Endothelial cell (in vitro differentiated cells): ENCODE measurements at regions not wholly inside any gene's neighbourhood (a gene's known extent, or its start where the extent isn't known, plus 50 kb on each side); places are given as distances from the start of the nearest gene placed in this dataset.

ENCODE experiments used
- DNase-seq: peaks from one replicate; pipeline ENCODE4 v3.0.0; 2021; ENCODE audit warnings: low spot score
- H3K27ac Mint-ChIP-seq: one replicate; pipeline ENCODE4 v1.8.0; 2021; ENCODE audit warnings: mixed read lengths, inconsistent platforms; ENCODE audit not compliant: unreplicated experiment
- H3K27me3 Mint-ChIP-seq: one replicate; pipeline ENCODE4 v1.8.0; 2021; ENCODE audit warnings: mild to moderate bottlenecking, moderate library complexity, mixed read lengths, inconsistent platforms; ENCODE audit not compliant: unreplicated experiment
- H3K36me3 Mint-ChIP-seq: one replicate; pipeline ENCODE4 v1.8.0; 2021; ENCODE audit warnings: mild to moderate bottlenecking, low read depth, mixed read lengths, inconsistent platforms; ENCODE audit not compliant: unreplicated experiment
- H3K4me1 Mint-ChIP-seq: one replicate; pipeline ENCODE4 v1.8.0; 2021; ENCODE audit warnings: mild to moderate bottlenecking, mixed read lengths, inconsistent platforms; ENCODE audit not compliant: unreplicated experiment
- H3K4me3 Mint-ChIP-seq: one replicate; pipeline ENCODE4 v1.8.0; 2021; ENCODE audit warnings: mild to moderate bottlenecking, mixed read lengths, inconsistent platforms; ENCODE audit not compliant: unreplicated experiment
- H3K9me3 Mint-ChIP-seq: one replicate; pipeline ENCODE4 v1.8.0; 2021; ENCODE audit warnings: mixed read lengths, inconsistent platforms; ENCODE audit not compliant: unreplicated experiment
- TF ChIP-seq, protein P1 (sequence below): fragments of 200-600 bp; sonication (generic); IDR thresholded peaks from one replicate; pipeline ENCODE4 v1.5.0; 2021; ENCODE audit warnings: antibody characterized with exemption; ENCODE audit not compliant: unreplicated experiment

DNA sequence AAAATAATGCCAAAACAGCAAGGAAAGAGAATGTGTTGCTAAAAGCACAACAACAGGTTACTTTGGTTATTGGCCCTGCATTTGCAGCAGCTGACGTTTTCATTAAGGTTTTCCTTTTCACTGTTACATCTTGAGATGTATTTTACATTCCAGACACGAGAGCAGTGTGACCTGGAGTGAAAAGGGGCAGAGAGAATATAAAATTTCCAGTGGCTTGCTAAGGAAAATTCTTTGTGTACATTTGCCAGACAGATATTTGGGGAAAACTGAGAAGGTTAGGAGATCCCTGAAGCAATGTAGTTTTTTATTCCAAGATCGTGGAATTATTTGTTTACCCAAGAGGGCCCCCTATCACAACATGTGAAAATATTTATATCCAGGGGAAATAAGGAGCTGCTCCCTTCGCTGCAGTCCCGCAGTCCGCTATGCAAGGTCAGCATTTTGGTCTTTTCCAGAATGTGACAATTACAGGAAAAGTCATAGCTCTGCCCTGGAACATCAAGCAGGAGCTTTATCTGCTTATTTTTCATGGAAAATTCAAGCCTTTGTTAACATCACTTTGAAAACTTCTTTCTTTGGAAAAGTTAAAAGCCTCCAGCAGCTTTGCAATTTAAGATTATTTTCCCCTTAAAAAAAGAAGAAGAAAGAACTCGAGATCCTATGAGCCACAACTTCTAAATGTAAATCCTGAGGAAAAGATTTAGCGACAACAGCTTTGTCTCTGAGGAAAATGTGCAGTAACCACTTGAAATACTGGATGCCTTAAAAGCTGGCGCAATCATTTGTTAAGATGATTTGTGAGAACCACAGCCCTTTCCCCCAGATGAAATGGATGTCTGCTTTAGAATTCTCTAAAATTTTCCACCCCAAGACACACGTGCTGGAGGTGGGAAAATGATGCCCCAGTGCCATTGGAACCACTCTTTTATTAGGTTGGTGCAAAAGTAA is 256.4 kb upstream of the TPM1 start:
- Mint-ChIP-seq H3K27ac (no peak overlapping the region), H3K4me3 (no peak overlapping the region), H3K36me3 (no peaks in the 10 kb centered on the region), H3K9me3 (no peaks in the 10 kb centered on the region), H3K4me1 (peaks cover 11% of the 10 kb centered on the region), H3K27me3 (peaks cover 2% of the 10 kb centered on the region)
- TF ChIP-seq, protein P1, sequence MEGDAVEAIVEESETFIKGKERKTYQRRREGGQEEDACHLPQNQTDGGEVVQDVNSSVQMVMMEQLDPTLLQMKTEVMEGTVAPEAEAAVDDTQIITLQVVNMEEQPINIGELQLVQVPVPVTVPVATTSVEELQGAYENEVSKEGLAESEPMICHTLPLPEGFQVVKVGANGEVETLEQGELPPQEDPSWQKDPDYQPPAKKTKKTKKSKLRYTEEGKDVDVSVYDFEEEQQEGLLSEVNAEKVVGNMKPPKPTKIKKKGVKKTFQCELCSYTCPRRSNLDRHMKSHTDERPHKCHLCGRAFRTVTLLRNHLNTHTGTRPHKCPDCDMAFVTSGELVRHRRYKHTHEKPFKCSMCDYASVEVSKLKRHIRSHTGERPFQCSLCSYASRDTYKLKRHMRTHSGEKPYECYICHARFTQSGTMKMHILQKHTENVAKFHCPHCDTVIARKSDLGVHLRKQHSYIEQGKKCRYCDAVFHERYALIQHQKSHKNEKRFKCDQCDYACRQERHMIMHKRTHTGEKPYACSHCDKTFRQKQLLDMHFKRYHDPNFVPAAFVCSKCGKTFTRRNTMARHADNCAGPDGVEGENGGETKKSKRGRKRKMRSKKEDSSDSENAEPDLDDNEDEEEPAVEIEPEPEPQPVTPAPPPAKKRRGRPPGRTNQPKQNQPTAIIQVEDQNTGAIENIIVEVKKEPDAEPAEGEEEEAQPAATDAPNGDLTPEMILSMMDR: no peak
- DNase-seq: no peak

DNA sequence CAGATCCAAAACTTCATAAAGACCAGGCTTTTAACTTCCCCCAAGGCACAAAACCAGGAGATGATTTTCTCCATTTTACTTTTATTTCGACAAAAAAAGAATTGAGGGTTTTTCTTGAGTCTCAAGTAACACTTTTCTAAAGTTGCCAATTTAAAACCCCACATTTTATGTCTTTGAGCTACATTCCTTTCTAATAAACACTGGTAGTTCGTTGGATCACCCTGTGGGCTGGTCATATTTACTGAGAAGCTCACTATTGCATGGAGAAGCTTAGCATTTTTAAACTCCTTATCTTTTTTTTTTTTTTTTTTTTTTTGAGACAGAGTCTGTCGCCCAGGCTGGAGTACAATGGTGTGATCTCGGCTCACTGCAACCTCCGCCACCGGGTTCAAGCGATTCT is 255.1 kb upstream of the TPM1 start:
- no peak overlapping the region for H3K27ac Mint-ChIP-seq
- peaks cover 2% of the 10 kb centered on the region for H3K27me3 Mint-ChIP-seq
- no peak for DNase-seq
- no peaks in the 10 kb centered on the region for H3K9me3 Mint-ChIP-seq
- peaks cover 12% of the 10 kb centered on the region for H3K4me1 Mint-ChIP-seq
- TF ChIP-seq, protein P1: no peak
- H3K4me3 Mint-ChIP-seq: no peak overlapping the region
- H3K36me3 Mint-ChIP-seq: no peaks in the 10 kb centered on the region

DNA sequence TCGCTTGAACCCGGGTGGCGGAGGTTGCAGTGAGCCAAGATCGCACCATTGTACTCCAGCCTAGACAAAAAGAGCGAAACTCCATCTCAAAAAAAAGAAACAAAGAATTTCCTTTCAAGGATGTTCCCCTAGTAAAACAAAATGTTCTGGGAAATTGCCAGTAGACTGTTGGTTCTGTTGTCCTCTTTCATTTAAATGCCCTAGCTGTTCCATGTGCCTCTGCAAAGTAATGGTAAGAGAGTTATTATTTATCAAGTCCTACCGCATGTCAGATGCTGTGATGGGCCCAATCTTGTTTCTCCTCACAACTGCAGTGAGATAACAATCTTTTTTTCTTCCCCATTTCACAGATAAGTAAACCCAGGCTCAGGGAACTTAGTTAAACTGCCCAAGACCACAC is 254.3 kb upstream of the TPM1 start:
- TF ChIP-seq, protein P1: no peak
- no peak for DNase-seq
- no peaks in the 10 kb centered on the region for H3K9me3 Mint-ChIP-seq
- H3K4me1 Mint-ChIP-seq: peaks cover 14% of the 10 kb centered on the region
- no peak overlapping the region for H3K27ac Mint-ChIP-seq
- no peaks in the 10 kb centered on the region for H3K36me3 Mint-ChIP-seq
- peaks cover 2% of the 10 kb centered on the region for H3K27me3 Mint-ChIP-seq
- H3K4me3 Mint-ChIP-seq: no peak overlapping the region

DNA sequence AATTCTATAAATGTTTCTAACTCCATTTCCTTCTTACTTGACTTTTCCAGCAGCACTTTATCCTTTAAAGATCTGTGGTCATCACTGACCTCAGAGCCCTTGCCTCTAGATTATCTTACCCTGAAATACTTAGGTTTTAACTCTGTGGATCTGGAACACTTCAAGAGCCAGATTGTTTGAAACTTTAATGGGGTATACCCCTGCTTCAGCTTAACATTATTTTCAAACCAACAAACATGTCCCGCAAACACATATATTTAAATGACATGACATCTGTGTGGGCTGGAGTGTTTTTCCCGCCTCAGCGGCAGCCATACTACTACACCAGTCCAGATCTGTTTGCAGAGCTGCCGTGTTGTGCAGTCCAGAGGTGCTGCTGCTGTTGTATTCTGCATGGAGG is 252.0 kb upstream of the TPM1 start:
- Mint-ChIP-seq H3K4me3 (no peak overlapping the region), H3K4me1 (peaks cover 16% of the 10 kb centered on the region), H3K27ac (no peak overlapping the region), H3K36me3 (no peaks in the 10 kb centered on the region), H3K27me3 (peaks cover 1% of the 10 kb centered on the region), H3K9me3 (no peaks in the 10 kb centered on the region)
- TF ChIP-seq, protein P1: no peak
- no peak for DNase-seq

DNA sequence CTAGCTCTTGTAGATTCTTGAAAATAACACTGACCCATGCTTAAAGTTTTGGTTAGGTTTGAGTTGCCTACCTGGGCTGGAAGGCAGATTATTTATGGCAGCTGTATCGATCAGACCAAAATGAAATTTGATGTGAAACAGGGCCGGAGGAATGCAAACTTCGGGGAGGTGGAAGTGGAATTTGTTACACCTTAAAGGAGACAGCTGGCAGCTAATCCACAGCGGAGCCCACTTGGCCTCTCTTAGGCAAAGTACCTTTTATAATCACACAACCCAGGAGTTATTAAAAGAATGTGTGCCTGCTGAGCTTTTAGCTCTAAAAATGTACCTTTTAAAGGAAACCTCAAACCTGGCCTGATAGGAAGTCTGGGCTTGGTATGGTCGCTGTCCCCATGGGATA is 250.9 kb upstream of the TPM1 start:
- TF ChIP-seq, protein P1: no peak
- Mint-ChIP-seq H3K4me1 (peaks cover 11% of the 10 kb centered on the region), H3K36me3 (peaks cover 2% of the 10 kb centered on the region), H3K9me3 (no peaks in the 10 kb centered on the region), H3K27ac (no peak overlapping the region), H3K4me3 (no peak overlapping the region), H3K27me3 (peaks cover 1% of the 10 kb centered on the region)
- DNase-seq: no peak
